ENCODE measurements at regions not wholly inside any gene's neighbourhood (a gene's known extent, or its start where the extent isn't known, plus 50 kb on each side); places are given as distances from the start of the nearest gene placed in this dataset.

- DNase-seq (ENCODE audit: low spot score in 2 of 2), result no peak
- no peak for TF ChIP-seq EP300 (IDR thresholded peaks at IDR 0.05)
- TF ChIP-seq, protein P1, sequence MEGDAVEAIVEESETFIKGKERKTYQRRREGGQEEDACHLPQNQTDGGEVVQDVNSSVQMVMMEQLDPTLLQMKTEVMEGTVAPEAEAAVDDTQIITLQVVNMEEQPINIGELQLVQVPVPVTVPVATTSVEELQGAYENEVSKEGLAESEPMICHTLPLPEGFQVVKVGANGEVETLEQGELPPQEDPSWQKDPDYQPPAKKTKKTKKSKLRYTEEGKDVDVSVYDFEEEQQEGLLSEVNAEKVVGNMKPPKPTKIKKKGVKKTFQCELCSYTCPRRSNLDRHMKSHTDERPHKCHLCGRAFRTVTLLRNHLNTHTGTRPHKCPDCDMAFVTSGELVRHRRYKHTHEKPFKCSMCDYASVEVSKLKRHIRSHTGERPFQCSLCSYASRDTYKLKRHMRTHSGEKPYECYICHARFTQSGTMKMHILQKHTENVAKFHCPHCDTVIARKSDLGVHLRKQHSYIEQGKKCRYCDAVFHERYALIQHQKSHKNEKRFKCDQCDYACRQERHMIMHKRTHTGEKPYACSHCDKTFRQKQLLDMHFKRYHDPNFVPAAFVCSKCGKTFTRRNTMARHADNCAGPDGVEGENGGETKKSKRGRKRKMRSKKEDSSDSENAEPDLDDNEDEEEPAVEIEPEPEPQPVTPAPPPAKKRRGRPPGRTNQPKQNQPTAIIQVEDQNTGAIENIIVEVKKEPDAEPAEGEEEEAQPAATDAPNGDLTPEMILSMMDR (IDR thresholded peaks at IDR 0.05), result no peak
- TF ChIP-seq POLR2AphosphoS5 (IDR thresholded peaks at IDR 0.05), result no peak
- no peak for TF ChIP-seq POLR2A (IDR thresholded peaks at IDR 0.05)
- Histone ChIP-seq H3K27ac (no peak overlapping the region), H3K4me1 (no peaks in the 10 kb centered on the region), H3K4me3 (no peak overlapping the region), H3K36me3 (no peaks in the 10 kb centered on the region), H3K27me3 (no peaks in the 10 kb centered on the region), H3K9me3 (no peaks in the 10 kb centered on the region)
- WGBS, result 67% methylated on average over 2 of the region's 2 CpGs
Measured at GRCh38 chr4:116866106-116866505, 219.3 kb downstream of the TRAM1L1 start.

DNA sequence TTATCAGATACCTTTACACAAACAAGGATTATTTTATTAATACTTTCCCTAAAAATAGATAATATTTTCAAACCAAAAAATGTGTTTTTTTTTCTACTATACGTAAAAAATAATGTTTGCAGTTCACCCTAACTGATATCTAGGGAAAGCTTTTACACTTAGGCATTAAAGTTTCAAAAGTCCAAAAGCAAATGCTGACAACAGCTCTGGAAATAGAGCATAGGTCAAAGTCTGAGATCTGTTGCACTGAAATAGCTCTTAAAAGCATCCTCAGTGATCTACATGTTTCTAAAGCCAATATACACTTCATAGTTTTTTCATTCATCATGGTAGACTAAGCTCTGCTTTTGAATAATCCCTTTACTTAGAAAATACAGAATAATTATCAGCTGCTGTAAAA is 222.8 kb downstream of the TRAM1L1 start:
- 85% methylated on average over 1 of the region's 1 CpG for WGBS
- Histone ChIP-seq H3K4me1 (no peaks in the 10 kb centered on the region), H3K9me3 (no peaks in the 10 kb centered on the region), H3K27me3 (no peaks in the 10 kb centered on the region), H3K4me3 (no peak overlapping the region), H3K36me3 (no peaks in the 10 kb centered on the region), H3K27ac (no peak overlapping the region)
- DNase-seq (ENCODE audit: low spot score in 2 of 2), result no peak
- TF ChIP-seq, protein P1 (IDR thresholded peaks at IDR 0.05), result no peak
- no peak for TF ChIP-seq POLR2A (IDR thresholded peaks at IDR 0.05)
- no peak for TF ChIP-seq POLR2AphosphoS5 (IDR thresholded peaks at IDR 0.05)
- no peak for TF ChIP-seq EP300 (IDR thresholded peaks at IDR 0.05)

- H3K4me3 ChIP-seq, result no peak overlapping the region
- no peaks in the 10 kb centered on the region for H3K27me3 ChIP-seq
- no peaks in the 10 kb centered on the region for H3K9me3 ChIP-seq
- DNase-seq (ENCODE audit: low spot score in 2 of 2), result no peak
- no peaks in the 10 kb centered on the region for H3K4me1 ChIP-seq
- TF ChIP-seq POLR2AphosphoS5 (IDR thresholded peaks at IDR 0.05) (no peak), POLR2A (IDR thresholded peaks at IDR 0.05) (no peak), EP300 (IDR thresholded peaks at IDR 0.05) (no peak)
- TF ChIP-seq, protein P1 (IDR thresholded peaks at IDR 0.05), result no peak
- WGBS, result 97% methylated on average over 1 of the region's 1 CpG
- H3K36me3 ChIP-seq, result no peaks in the 10 kb centered on the region
- H3K27ac ChIP-seq, result no peak overlapping the region
Measured at GRCh38 chr4:116860891-116861290, 224.5 kb downstream of the TRAM1L1 start.

- no peak overlapping the region for H3K27ac ChIP-seq
- H3K4me3 ChIP-seq, result no peak overlapping the region
- TF ChIP-seq EP300 (IDR thresholded peaks at IDR 0.05) (no peak), POLR2AphosphoS5 (IDR thresholded peaks at IDR 0.05) (no peak)
- TF ChIP-seq, protein P1 (IDR thresholded peaks at IDR 0.05), result no peak
- H3K9me3 ChIP-seq, result no peaks in the 10 kb centered on the region
- no peaks in the 10 kb centered on the region for H3K4me1 ChIP-seq
- H3K36me3 ChIP-seq, result no peaks in the 10 kb centered on the region
- DNase-seq (ENCODE audit: low spot score in 2 of 2), result no peak
- no peaks in the 10 kb centered on the region for H3K27me3 ChIP-seq
Measured at GRCh38 chr4:116849620-116850019, 235.8 kb downstream of the TRAM1L1 start.

DNA sequence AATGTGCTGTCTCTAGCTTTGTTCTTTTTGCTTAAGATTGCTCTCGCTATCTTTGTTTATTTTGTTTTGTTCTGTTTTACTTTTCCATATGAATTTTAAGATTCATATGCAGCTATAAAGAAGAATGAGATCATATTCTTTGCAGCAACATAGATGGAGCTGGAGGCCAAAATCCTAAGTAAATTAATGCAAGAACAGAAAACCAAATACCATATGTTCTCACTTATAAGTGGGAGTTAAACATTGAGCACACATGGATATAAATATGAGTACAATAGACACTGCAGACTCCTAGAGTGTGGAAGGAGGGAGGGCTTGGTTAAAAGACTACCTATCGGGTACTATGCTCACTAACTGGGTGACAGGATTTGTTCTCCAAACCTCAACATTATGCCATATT is 237.8 kb downstream of the TRAM1L1 start:
- Histone ChIP-seq H3K36me3 (no peaks in the 10 kb centered on the region), H3K9me3 (no peaks in the 10 kb centered on the region), H3K27ac (no peak overlapping the region), H3K27me3 (no peaks in the 10 kb centered on the region), H3K4me3 (no peak overlapping the region), H3K4me1 (no peaks in the 10 kb centered on the region)
- TF ChIP-seq EP300 (IDR thresholded peaks at IDR 0.05) (no peak), POLR2A (IDR thresholded peaks at IDR 0.05) (no peak), POLR2AphosphoS5 (IDR thresholded peaks at IDR 0.05) (no peak)
- TF ChIP-seq, protein P1 (IDR thresholded peaks at IDR 0.05), result no peak
- 73% methylated on average over 2 of the region's 2 CpGs for WGBS
- no peak for DNase-seq (ENCODE audit: low spot score in 2 of 2)

All from suprapubic skin (tissue), 4 donors.